GM12873 (cell line): ENCODE measurements at regions not wholly inside any gene's neighbourhood (a gene's known extent, or its start where the extent isn't known, plus 50 kb on each side); places are given as distances from the start of the nearest gene placed in this dataset.

Experiments
- CTCF ChIP-seq: IDR thresholded peaks from 2 replicates; pipeline ENCODE4 v1.5.1; 2012; ENCODE audit warnings: low read depth, mild to moderate bottlenecking, moderate library complexity, low read length, control low read depth; ENCODE audit not compliant: insufficient read depth; ENCODE audit errors: missing control alignments

DNA sequence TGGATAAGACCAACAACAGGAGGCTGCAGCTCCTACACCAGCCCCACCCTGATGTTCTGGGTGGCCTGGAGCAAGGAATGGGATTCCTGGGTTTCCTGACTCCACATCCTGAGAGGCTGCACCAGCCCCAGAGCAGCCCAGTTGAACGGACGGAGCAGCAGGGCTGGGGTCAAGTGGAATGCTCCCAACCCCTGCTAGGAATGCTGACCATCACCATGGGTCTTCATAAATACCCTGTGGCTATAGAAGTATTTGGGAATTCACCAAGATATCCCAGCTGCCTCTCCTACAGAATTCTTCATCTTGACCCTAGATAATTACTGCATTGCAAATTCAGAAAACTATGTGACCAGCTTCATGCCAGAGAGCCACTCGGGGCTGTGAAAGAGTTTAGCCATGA lies 180.3 kb downstream of the THBS2 start:
- TF ChIP-seq CTCF: no peak

GRCh38 chr6:169072127-169073042 lies 181.3 kb downstream of the THBS2 start:
- no peak for TF ChIP-seq CTCF

GRCh38 chr6:169071394-169071793 lies 182.3 kb downstream of the THBS2 start:
- no peak for TF ChIP-seq CTCF

GRCh38 chr6:169070506-169071176 lies 183.0 kb downstream of the THBS2 start:
- TF ChIP-seq CTCF: no peak

GRCh38 chr6:169069356-169069755 lies 184.3 kb downstream of the THBS2 start:
- no peak for TF ChIP-seq CTCF

- TF ChIP-seq CTCF: no peak
Measured at GRCh38 chr6:169064194-169064593, 189.5 kb downstream of the THBS2 start.

DNA sequence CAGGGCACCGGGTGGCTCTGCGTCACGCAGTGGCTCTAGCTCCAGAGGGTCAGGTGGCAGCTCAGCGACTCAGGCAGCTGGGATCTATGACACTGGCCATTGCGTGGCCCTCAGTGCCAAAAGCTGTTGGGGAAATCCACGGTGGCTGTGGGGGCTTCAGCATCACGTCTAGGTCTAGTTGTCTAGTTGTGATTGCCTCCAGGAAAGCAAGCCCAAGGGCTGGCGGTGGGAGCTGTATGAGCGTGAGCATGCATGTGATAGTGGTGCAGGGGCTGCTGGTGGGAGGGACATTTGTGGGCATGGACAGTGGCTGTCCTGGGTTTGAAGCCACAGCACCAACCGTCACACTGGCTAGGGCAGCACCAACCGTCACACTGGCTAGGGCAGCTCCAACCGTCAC lies 191.4 kb downstream of the THBS2 start:
- no peak for TF ChIP-seq CTCF
